Activated CD8-positive, alpha-beta memory T cell treated with anti-CD3 and anti-CD28 coated beads, Interleukin-2, amount 10 ng/mL, durations not matched to agents 7 days and 5 days (primary cell): ENCODE measurements at regions not wholly inside any gene's neighbourhood (a gene's known extent, or its start where the extent isn't known, plus 50 kb on each side); places are given as distances from the start of the nearest gene placed in this dataset.

Experiments used
- ATAC-seq: fragments of 150-1000 bp; cut with Tn5 transposase; one replicate; pipeline ENCODE4 v1.10.0; 2021; ENCODE audit warnings: moderate library complexity
- CTCF ChIA-PET: fragments of 350-600 bp; sonication (Branson Sonifier 250); formaldehyde crosslinking; loops from one replicate; lab custom pipeline; 2021; ENCODE audit warnings: antibody characterized with exemption; lab: Charles Lee
- DNase-seq: peaks from one replicate; pipeline ENCODE4 v3.0.0-alpha.2; 2020
- H3K27ac Mint-ChIP-seq: one replicate; pipeline ENCODE4 v1.8.0; 2021; ENCODE audit warnings: mild to moderate bottlenecking, mixed read lengths
- H3K27me3 Mint-ChIP-seq: one replicate; pipeline ENCODE4 v1.8.0; 2021; ENCODE audit warnings: mixed read lengths
- H3K36me3 Mint-ChIP-seq: one replicate; pipeline ENCODE4 v1.8.0; 2021; ENCODE audit warnings: mild to moderate bottlenecking, mixed read lengths
- H3K4me1 Mint-ChIP-seq: one replicate; pipeline ENCODE4 v1.8.0; 2021; ENCODE audit warnings: mixed read lengths
- H3K4me3 Mint-ChIP-seq: one replicate; pipeline ENCODE4 v1.8.0; 2021; ENCODE audit warnings: mild to moderate bottlenecking, moderate library complexity, mixed read lengths
- H3K9me3 Mint-ChIP-seq: one replicate; pipeline ENCODE4 v1.8.0; 2022; ENCODE audit warnings: low read depth, mixed read lengths

- no peaks in the 10 kb centered on the region for H3K9me3 Mint-ChIP-seq
- DNase-seq (no peak), ATAC-seq (no peak)
- H3K4me1 Mint-ChIP-seq: peaks cover 63% of the 10 kb centered on the region
- no peak overlapping the region for H3K4me3 Mint-ChIP-seq
- H3K27me3 Mint-ChIP-seq: no peaks in the 10 kb centered on the region
- peak overlapping the region; percentile 16 for H3K27ac Mint-ChIP-seq
- CTCF ChIA-PET: interaction anchor here (1.1 to 1.2 kb wide), 2 partner anchors 15 to 63 kb away, joined by 3 read pairs; no protein-coding TSS in a partner anchor
- H3K36me3 Mint-ChIP-seq: peaks cover 9% of the 10 kb centered on the region
Observed at GRCh38 chr2:8458503-8459459, 223.1 kb upstream of the ID2 start.

- Mint-ChIP-seq H3K27ac (no peak overlapping the region), H3K4me3 (no peak overlapping the region), H3K4me1 (peaks cover 60% of the 10 kb centered on the region), H3K36me3 (peaks cover 11% of the 10 kb centered on the region), H3K9me3 (no peaks in the 10 kb centered on the region), H3K27me3 (no peaks in the 10 kb centered on the region)
- DNase-seq (no peak), ATAC-seq (no peak)
- CTCF ChIA-PET: interaction anchor here (1.2 kb wide), 1 partner anchor 62 kb away, joined by 3 read pairs; no protein-coding TSS in a partner anchor
Observed at GRCh38 chr2:8459474-8459873, 222.4 kb upstream of the ID2 start.

- Mint-ChIP-seq H3K9me3 (no peaks in the 10 kb centered on the region), H3K4me3 (no peak overlapping the region), H3K27me3 (no peaks in the 10 kb centered on the region), H3K27ac (no peak overlapping the region), H3K36me3 (peaks cover 10% of the 10 kb centered on the region), H3K4me1 (peaks cover 44% of the 10 kb centered on the region)
- CTCF ChIA-PET: interaction anchor here (1.2 kb wide), 1 partner anchor 10 kb away, joined by 4 read pairs; no protein-coding TSS in a partner anchor
- DNase-seq: no peak
- no peak for ATAC-seq
Observed at GRCh38 chr2:8461341-8461740, 220.5 kb upstream of the ID2 start.

GRCh38 chr2:8462280-8462679, 219.6 kb upstream of the ID2 start:
- CTCF ChIA-PET: interaction anchor here (1.2 kb wide), 1 partner anchor 9 kb away, joined by 4 read pairs; no protein-coding TSS in a partner anchor
- DNase-seq (no peak), ATAC-seq (no peak)
- Mint-ChIP-seq H3K27me3 (no peaks in the 10 kb centered on the region), H3K27ac (no peak overlapping the region), H3K9me3 (peaks cover 4% of the 10 kb centered on the region), H3K4me3 (no peak overlapping the region), H3K36me3 (peaks cover 15% of the 10 kb centered on the region), H3K4me1 (peaks cover 41% of the 10 kb centered on the region)

GRCh38 chr2:8462899-8463648, 218.8 kb upstream of the ID2 start:
- Mint-ChIP-seq H3K36me3 (peaks cover 20% of the 10 kb centered on the region), H3K27me3 (no peaks in the 10 kb centered on the region), H3K27ac (no peak overlapping the region), H3K4me3 (no peak overlapping the region), H3K9me3 (peaks cover 7% of the 10 kb centered on the region), H3K4me1 (peaks cover 38% of the 10 kb centered on the region)
- ATAC-seq: no peak
- CTCF ChIA-PET: no interaction called here
- no peak for DNase-seq

- Mint-ChIP-seq H3K9me3 (peaks cover 9% of the 10 kb centered on the region), H3K36me3 (peaks cover 33% of the 10 kb centered on the region), H3K27ac (no peak overlapping the region), H3K27me3 (no peaks in the 10 kb centered on the region), H3K4me1 (peaks cover 40% of the 10 kb centered on the region), H3K4me3 (no peak overlapping the region)
- ATAC-seq: no peak
- CTCF ChIA-PET: no interaction called here
- DNase-seq: peak; percentile 34
Observed at GRCh38 chr2:8465560-8465959, 216.3 kb upstream of the ID2 start.

- Mint-ChIP-seq H3K27me3 (no peaks in the 10 kb centered on the region), H3K4me3 (no peak overlapping the region), H3K4me1 (peaks cover 64% of the 10 kb centered on the region), H3K27ac (peak overlapping the region; percentile 96), H3K36me3 (peaks cover 48% of the 10 kb centered on the region), H3K9me3 (peaks cover 9% of the 10 kb centered on the region)
- DNase-seq: no peak
- CTCF ChIA-PET: interaction anchor here (1.4 kb wide), 1 partner anchor 8 kb away, joined by 4 read pairs; no protein-coding TSS in a partner anchor
- no peak for ATAC-seq
Observed at GRCh38 chr2:8469709-8470493, 212.0 kb upstream of the ID2 start.

GRCh38 chr2:8472545-8473323, 209.1 kb upstream of the ID2 start:
- peak; percentile 83 for DNase-seq
- ATAC-seq: peak; percentile 77
- CTCF ChIA-PET: interaction anchor here (1.1 to 4.6 kb wide), 11 partner anchors 9 to 747 kb away, joined by 3 to 32 read pairs (median 5); partner anchors contain the start of gene ID2
- Mint-ChIP-seq H3K4me1 (peaks cover 88% of the 10 kb centered on the region), H3K4me3 (peak overlapping the region; percentile 48), H3K36me3 (peaks cover 40% of the 10 kb centered on the region), H3K27me3 (no peaks in the 10 kb centered on the region), H3K9me3 (peaks cover 4% of the 10 kb centered on the region), H3K27ac (peak overlapping the region; percentile 96)

- Mint-ChIP-seq H3K4me1 (peaks cover 94% of the 10 kb centered on the region), H3K9me3 (no peaks in the 10 kb centered on the region), H3K4me3 (peak overlapping the region; percentile 4), H3K27ac (peak overlapping the region; percentile 87), H3K27me3 (no peaks in the 10 kb centered on the region), H3K36me3 (peaks cover 22% of the 10 kb centered on the region)
- CTCF ChIA-PET: interaction anchor here (0.7 to 4.6 kb wide), 9 partner anchors 13 to 207 kb away, joined by 3 to 32 read pairs (median 4); partner anchors contain the start of gene ID2
- no peak for DNase-seq
- ATAC-seq: peak; percentile 7
Observed at GRCh38 chr2:8475349-8476031, 206.4 kb upstream of the ID2 start.

- H3K4me1 Mint-ChIP-seq: peaks cover 94% of the 10 kb centered on the region
- DNase-seq (peak; percentile 63), ATAC-seq (peak; percentile 37)
- H3K36me3 Mint-ChIP-seq: peaks cover 18% of the 10 kb centered on the region
- no peaks in the 10 kb centered on the region for H3K9me3 Mint-ChIP-seq
- peak overlapping the region; percentile 46 for H3K4me3 Mint-ChIP-seq
- peak overlapping the region; percentile 94 for H3K27ac Mint-ChIP-seq
- no peaks in the 10 kb centered on the region for H3K27me3 Mint-ChIP-seq
- CTCF ChIA-PET: interaction anchor here (0.6 to 1.9 kb wide), 6 partner anchors 21 to 753 kb away, joined by 3 to 14 read pairs (median 3); no protein-coding TSS in a partner anchor
Observed at GRCh38 chr2:8477552-8478470, 204.0 kb upstream of the ID2 start.

- Mint-ChIP-seq H3K4me3 (no peak overlapping the region), H3K27me3 (no peaks in the 10 kb centered on the region), H3K4me1 (peaks cover 94% of the 10 kb centered on the region), H3K9me3 (no peaks in the 10 kb centered on the region), H3K36me3 (peaks cover 20% of the 10 kb centered on the region), H3K27ac (peak overlapping the region; percentile 94)
- DNase-seq (no peak), ATAC-seq (no peak)
- CTCF ChIA-PET: interaction anchor here (0.6 to 1.9 kb wide), 5 partner anchors 22 to 753 kb away, joined by 3 to 14 read pairs (median 3); no protein-coding TSS in a partner anchor
Observed at GRCh38 chr2:8478471-8478793, 203.4 kb upstream of the ID2 start.
